ENCODE measurements at regions not wholly inside any gene's neighbourhood (a gene's known extent, or its start where the extent isn't known, plus 50 kb on each side); places are given as distances from the start of the nearest gene placed in this dataset.

GRCh38 chr3:178388473-178388872 lies 147.8 kb upstream of the KCNMB2 start:
- H3K27ac ChIP-seq (ENCODE audit: low read depth, low read length) = no peak overlapping the region
- ChIA-PET CTCF (interaction anchor here (0.6 to 1.4 kb wide), 3 partner anchors 516 to 1739 kb away, joined by 3 to 5 read pairs (median 5); no protein-coding TSS in a partner anchor), POLR2A (no interaction called here)
- DNase-seq (ENCODE audit: low read depth, low spot score) = no peak
- no peaks in the 10 kb centered on the region for H3K27me3 ChIP-seq (ENCODE audit: control insufficient read depth, insufficient read depth, low read length)
- no peak overlapping the region for H3K4me3 ChIP-seq (ENCODE audit: low read depth, low read length)
- TF ChIP-seq, protein P1, sequence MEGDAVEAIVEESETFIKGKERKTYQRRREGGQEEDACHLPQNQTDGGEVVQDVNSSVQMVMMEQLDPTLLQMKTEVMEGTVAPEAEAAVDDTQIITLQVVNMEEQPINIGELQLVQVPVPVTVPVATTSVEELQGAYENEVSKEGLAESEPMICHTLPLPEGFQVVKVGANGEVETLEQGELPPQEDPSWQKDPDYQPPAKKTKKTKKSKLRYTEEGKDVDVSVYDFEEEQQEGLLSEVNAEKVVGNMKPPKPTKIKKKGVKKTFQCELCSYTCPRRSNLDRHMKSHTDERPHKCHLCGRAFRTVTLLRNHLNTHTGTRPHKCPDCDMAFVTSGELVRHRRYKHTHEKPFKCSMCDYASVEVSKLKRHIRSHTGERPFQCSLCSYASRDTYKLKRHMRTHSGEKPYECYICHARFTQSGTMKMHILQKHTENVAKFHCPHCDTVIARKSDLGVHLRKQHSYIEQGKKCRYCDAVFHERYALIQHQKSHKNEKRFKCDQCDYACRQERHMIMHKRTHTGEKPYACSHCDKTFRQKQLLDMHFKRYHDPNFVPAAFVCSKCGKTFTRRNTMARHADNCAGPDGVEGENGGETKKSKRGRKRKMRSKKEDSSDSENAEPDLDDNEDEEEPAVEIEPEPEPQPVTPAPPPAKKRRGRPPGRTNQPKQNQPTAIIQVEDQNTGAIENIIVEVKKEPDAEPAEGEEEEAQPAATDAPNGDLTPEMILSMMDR (IDR thresholded peaks at IDR 0.05; ENCODE audit: low read depth, low read length) = no peak
- no peaks in the 10 kb centered on the region for H3K9me3 ChIP-seq (ENCODE audit: control insufficient read depth, insufficient read depth, low read length)

DNA sequence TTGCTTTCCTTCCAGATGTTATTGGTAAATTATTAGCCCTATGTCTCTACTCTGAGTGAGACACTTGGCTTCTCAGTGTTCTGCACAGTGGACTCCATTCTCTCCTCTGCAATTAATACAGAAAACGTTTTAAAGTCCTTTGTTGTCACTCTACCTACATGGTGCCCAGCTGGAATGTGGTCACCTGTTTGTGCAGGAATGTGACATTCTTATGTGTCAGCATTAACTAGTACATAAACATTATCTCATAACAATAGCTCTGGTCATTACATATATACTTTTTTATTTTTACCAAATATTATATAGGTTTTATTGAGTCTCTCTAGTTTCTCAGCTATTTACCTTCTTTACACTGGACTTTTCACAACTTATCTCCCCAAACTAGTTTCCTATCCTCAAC lies 147.0 kb upstream of the KCNMB2 start:
- no peak for DNase-seq (ENCODE audit: low read depth, low spot score)
- CTCF ChIA-PET = interaction anchor here (0.6 kb wide), 2 partner anchors 517 to 1739 kb away, joined by 5 read pairs; no protein-coding TSS in a partner anchor
- POLR2A ChIA-PET = no interaction called here
- Histone ChIP-seq H3K4me3 (ENCODE audit: low read depth, low read length) (no peak overlapping the region), H3K27ac (ENCODE audit: low read depth, low read length) (no peak overlapping the region), H3K9me3 (ENCODE audit: control insufficient read depth, insufficient read depth, low read length) (no peaks in the 10 kb centered on the region), H3K27me3 (ENCODE audit: control insufficient read depth, insufficient read depth, low read length) (no peaks in the 10 kb centered on the region)
- TF ChIP-seq, protein P1 (IDR thresholded peaks at IDR 0.05; ENCODE audit: low read depth, low read length) = no peak

- ChIA-PET CTCF (no interaction called here), POLR2A (no interaction called here)
- Histone ChIP-seq H3K27ac (ENCODE audit: low read depth, low read length) (no peak overlapping the region), H3K4me3 (ENCODE audit: low read depth, low read length) (no peak overlapping the region), H3K27me3 (ENCODE audit: control insufficient read depth, insufficient read depth, low read length) (no peaks in the 10 kb centered on the region), H3K9me3 (ENCODE audit: control insufficient read depth, insufficient read depth, low read length) (no peaks in the 10 kb centered on the region)
- TF ChIP-seq, protein P1 (IDR thresholded peaks at IDR 0.05; ENCODE audit: low read depth, low read length) = no peak
- DNase-seq (ENCODE audit: low read depth, low spot score) = no peak
These were observed 143.7 kb upstream of the KCNMB2 start for GRCh38 chr3:178392511-178392926.

- TF ChIP-seq, protein P1 (IDR thresholded peaks at IDR 0.05; ENCODE audit: low read depth, low read length) = no peak
- ChIA-PET POLR2A (no interaction called here), CTCF (no interaction called here)
- no peaks in the 10 kb centered on the region for H3K27me3 ChIP-seq (ENCODE audit: control insufficient read depth, insufficient read depth, low read length)
- no peak for DNase-seq (ENCODE audit: low read depth, low spot score)
- no peaks in the 10 kb centered on the region for H3K9me3 ChIP-seq (ENCODE audit: control insufficient read depth, insufficient read depth, low read length)
- no peak overlapping the region for H3K4me3 ChIP-seq (ENCODE audit: low read depth, low read length)
- H3K27ac ChIP-seq (ENCODE audit: low read depth, low read length) = no peak overlapping the region
These were observed 143.1 kb upstream of the KCNMB2 start for GRCh38 chr3:178393146-178393545.

DNA sequence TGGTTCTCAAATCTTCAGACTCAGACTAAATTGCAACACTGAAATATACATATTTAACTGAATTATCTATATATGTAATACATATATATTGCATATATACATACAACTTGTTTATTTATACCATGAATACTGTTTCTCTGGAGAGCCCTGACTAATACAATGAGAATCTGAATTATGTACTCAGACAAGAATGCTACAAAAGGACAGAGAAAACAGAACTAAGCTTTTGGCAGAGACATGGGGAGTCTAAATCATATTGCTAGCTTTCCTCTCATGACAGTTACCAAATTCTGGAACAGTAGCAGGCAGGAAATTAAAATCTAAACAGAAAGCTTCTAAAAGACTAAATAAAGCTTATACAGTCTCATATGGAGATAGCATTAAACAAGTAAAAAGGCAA lies 142.4 kb upstream of the KCNMB2 start:
- H3K27me3 ChIP-seq (ENCODE audit: control insufficient read depth, insufficient read depth, low read length) = no peaks in the 10 kb centered on the region
- H3K4me3 ChIP-seq (ENCODE audit: low read depth, low read length) = no peak overlapping the region
- H3K9me3 ChIP-seq (ENCODE audit: control insufficient read depth, insufficient read depth, low read length) = no peaks in the 10 kb centered on the region
- ChIA-PET POLR2A (no interaction called here), CTCF (interaction anchor here (1.0 to 2.1 kb wide), 3 partner anchors 9 to 1455 kb away, joined by 3 to 20 read pairs (median 4); no protein-coding TSS in a partner anchor)
- DNase-seq (ENCODE audit: low read depth, low spot score) = no peak
- no peak overlapping the region for H3K27ac ChIP-seq (ENCODE audit: low read depth, low read length)
- TF ChIP-seq, protein P1 (IDR thresholded peaks at IDR 0.05; ENCODE audit: low read depth, low read length) = no peak
